Midbrain (tissue), 1 donor: ENCODE measurements at regions not wholly inside any gene's neighbourhood (a gene's known extent, or its start where the extent isn't known, plus 50 kb on each side); places are given as distances from the start of the nearest gene placed in this dataset.
"Not testable (repeated sequence)": the region's sequence is repeated elsewhere in the genome, so short reads cannot be mapped to it uniquely, and the experiment has no call there.

Source experiments
- DNase-seq: peaks from one replicate; lab custom pipeline; 2025; lab: John Stamatoyannopoulos, UW

- not testable (repeated sequence) for DNase-seq
These were observed 206.9 kb upstream of the CBLB start for GRCh38 chr3:106075731-106076130.

- no peak for DNase-seq
These were observed 209.8 kb upstream of the CBLB start for GRCh38 chr3:106078635-106079034.

- no peak for DNase-seq
These were observed 213.8 kb upstream of the CBLB start for GRCh38 chr3:106082616-106083015.

- no peak for DNase-seq
These were observed 214.4 kb upstream of the CBLB start for GRCh38 chr3:106083207-106083606.

- DNase-seq: no peak
These were observed 215.0 kb upstream of the CBLB start for GRCh38 chr3:106083854-106084253.

- no peak for DNase-seq
These were observed 217.2 kb upstream of the CBLB start for GRCh38 chr3:106086038-106086437.

- no peak for DNase-seq
These were observed 217.8 kb upstream of the CBLB start for GRCh38 chr3:106086636-106087035.

- no peak for DNase-seq
These were observed 219.5 kb upstream of the CBLB start for GRCh38 chr3:106088304-106088703.

- DNase-seq: no peak
These were observed 220.1 kb upstream of the CBLB start for GRCh38 chr3:106088899-106089298.

- no peak for DNase-seq
These were observed 221.0 kb upstream of the CBLB start for GRCh38 chr3:106089806-106090205.

GRCh38 chr3:106092792-106093191 lies 224.0 kb upstream of the CBLB start:
- no peak for DNase-seq

GRCh38 chr3:106093616-106094015 lies 224.8 kb upstream of the CBLB start:
- no peak for DNase-seq

GRCh38 chr3:106097817-106098435 lies 229.1 kb upstream of the CBLB start:
- DNase-seq: no peak

- DNase-seq: no peak
These were observed 234.6 kb upstream of the CBLB start for GRCh38 chr3:106103383-106103782.

GRCh38 chr3:106104078-106104477 lies 235.3 kb upstream of the CBLB start:
- no peak for DNase-seq

GRCh38 chr3:106108925-106109324 lies 240.1 kb upstream of the CBLB start:
- no peak for DNase-seq

- DNase-seq: not testable (repeated sequence)
These were observed 243.7 kb upstream of the CBLB start for GRCh38 chr3:106112561-106112960.

GRCh38 chr3:106113747-106114146 lies 244.9 kb upstream of the CBLB start:
- no peak for DNase-seq

- DNase-seq: no peak
These were observed 245.4 kb upstream of the CBLB start for GRCh38 chr3:106114220-106114619.

GRCh38 chr3:106114848-106115247 lies 246.0 kb upstream of the CBLB start:
- DNase-seq: no peak

GRCh38 chr3:106115557-106115956 lies 246.7 kb upstream of the CBLB start:
- no peak for DNase-seq

- DNase-seq: no peak
These were observed 248.1 kb upstream of the CBLB start for GRCh38 chr3:106116733-106117489.

- no peak for DNase-seq
These were observed 248.7 kb upstream of the CBLB start for GRCh38 chr3:106117490-106117858.

GRCh38 chr3:106119614-106120082 lies 250.8 kb upstream of the CBLB start:
- DNase-seq: no peak
